ENCODE measurements at regions not wholly inside any gene's neighbourhood (a gene's known extent, or its start where the extent isn't known, plus 50 kb on each side); places are given as distances from the start of the nearest gene placed in this dataset.

GRCh38 chr9:107614765-107615164, 125.2 kb upstream of the KLF4 start:
- H3K27ac Mint-ChIP-seq (ENCODE audit: unreplicated experiment) = no peak overlapping the region
- peaks cover 11% of the 10 kb centered on the region for H3K27me3 Mint-ChIP-seq (ENCODE audit: unreplicated experiment)
- H3K4me1 Mint-ChIP-seq (ENCODE audit: unreplicated experiment) = no peaks in the 10 kb centered on the region
- TF ChIP-seq CTCF (IDR thresholded peaks at IDR 0.05) = no peak
- DNase-seq (ENCODE audit: extremely low spot score, unreplicated experiment) = no peak
- no peak overlapping the region for H3K4me3 Mint-ChIP-seq (ENCODE audit: unreplicated experiment)
- no peaks in the 10 kb centered on the region for H3K36me3 Mint-ChIP-seq (ENCODE audit: unreplicated experiment)
- H3K9me3 Mint-ChIP-seq (ENCODE audit: unreplicated experiment) = no peaks in the 10 kb centered on the region

DNA sequence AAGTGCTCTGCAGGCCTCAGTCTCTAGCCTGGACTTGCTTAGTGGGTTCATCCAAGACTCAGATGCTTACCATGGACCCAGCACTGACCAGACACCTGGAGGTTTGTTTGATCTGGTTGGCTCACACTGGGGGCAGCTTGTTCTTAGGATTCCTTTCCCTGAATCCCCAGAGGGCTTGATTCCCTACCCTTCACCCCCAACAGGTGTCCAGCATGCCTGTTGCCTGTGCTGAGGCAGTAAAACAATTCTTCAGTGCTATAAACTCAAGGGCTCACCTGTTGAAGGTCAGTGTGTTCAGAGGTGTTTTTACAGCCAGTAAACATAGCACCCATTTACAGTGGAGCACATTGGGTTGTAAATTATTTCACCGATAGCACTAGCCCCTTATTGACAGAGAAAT, 123.8 kb upstream of the KLF4 start:
- no peak overlapping the region for H3K27ac Mint-ChIP-seq (ENCODE audit: unreplicated experiment)
- H3K9me3 Mint-ChIP-seq (ENCODE audit: unreplicated experiment) = no peaks in the 10 kb centered on the region
- DNase-seq (ENCODE audit: extremely low spot score, unreplicated experiment) = no peak
- H3K4me3 Mint-ChIP-seq (ENCODE audit: unreplicated experiment) = no peak overlapping the region
- TF ChIP-seq CTCF (IDR thresholded peaks at IDR 0.05) = no peak
- H3K36me3 Mint-ChIP-seq (ENCODE audit: unreplicated experiment) = no peaks in the 10 kb centered on the region
- no peaks in the 10 kb centered on the region for H3K4me1 Mint-ChIP-seq (ENCODE audit: unreplicated experiment)
- H3K27me3 Mint-ChIP-seq (ENCODE audit: unreplicated experiment) = peaks cover 17% of the 10 kb centered on the region

DNA sequence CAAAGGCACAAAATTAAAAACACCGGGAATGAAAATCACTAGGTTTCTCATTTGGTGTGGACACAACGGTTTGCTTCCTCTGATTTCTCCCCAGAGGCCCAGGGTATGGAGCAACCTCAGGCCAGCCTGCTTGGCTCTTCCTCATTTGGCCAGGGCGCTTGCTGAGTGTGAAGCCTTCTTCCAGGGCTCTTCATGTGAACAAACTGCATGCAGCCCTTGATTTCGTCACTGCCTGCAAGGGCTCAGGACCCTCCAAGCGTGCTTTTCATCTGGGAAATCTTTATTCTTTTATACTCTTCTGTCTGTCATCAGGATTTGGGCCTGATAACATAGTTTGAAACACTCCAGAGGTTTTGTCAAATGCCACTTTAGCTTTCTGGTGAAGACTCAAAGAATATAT, 122.6 kb upstream of the KLF4 start:
- no peak for TF ChIP-seq CTCF (IDR thresholded peaks at IDR 0.05)
- DNase-seq (ENCODE audit: extremely low spot score, unreplicated experiment) = no peak
- H3K27ac Mint-ChIP-seq (ENCODE audit: unreplicated experiment) = no peak overlapping the region
- H3K4me3 Mint-ChIP-seq (ENCODE audit: unreplicated experiment) = no peak overlapping the region
- peaks cover 11% of the 10 kb centered on the region for H3K27me3 Mint-ChIP-seq (ENCODE audit: unreplicated experiment)
- H3K36me3 Mint-ChIP-seq (ENCODE audit: unreplicated experiment) = no peaks in the 10 kb centered on the region
- H3K9me3 Mint-ChIP-seq (ENCODE audit: unreplicated experiment) = no peaks in the 10 kb centered on the region
- no peaks in the 10 kb centered on the region for H3K4me1 Mint-ChIP-seq (ENCODE audit: unreplicated experiment)

DNA sequence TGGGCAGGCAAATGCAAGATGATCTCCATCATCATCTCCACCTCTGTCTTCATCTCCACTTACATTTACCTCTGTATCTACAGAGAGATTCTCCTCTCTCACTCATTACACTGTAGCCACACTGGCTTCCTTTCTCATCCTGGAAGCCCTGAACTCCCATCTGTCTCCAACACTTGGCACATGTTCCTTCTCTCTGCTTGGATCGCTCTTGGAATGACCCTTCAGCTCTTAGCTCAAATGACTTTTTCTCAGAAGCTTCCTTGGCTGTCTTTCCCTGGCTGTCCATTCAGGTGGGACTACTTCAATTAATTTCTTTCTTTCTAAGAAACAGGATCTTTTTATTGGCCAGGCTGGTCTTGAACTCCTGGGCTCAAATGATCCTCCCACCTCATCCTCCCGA, 120.0 kb upstream of the KLF4 start:
- Mint-ChIP-seq H3K4me3 (ENCODE audit: unreplicated experiment) (no peak overlapping the region), H3K36me3 (ENCODE audit: unreplicated experiment) (no peaks in the 10 kb centered on the region), H3K9me3 (ENCODE audit: unreplicated experiment) (no peaks in the 10 kb centered on the region), H3K27me3 (ENCODE audit: unreplicated experiment) (peaks cover 10% of the 10 kb centered on the region), H3K27ac (ENCODE audit: unreplicated experiment) (no peak overlapping the region), H3K4me1 (ENCODE audit: unreplicated experiment) (no peaks in the 10 kb centered on the region)
- no peak for DNase-seq (ENCODE audit: extremely low spot score, unreplicated experiment)
- TF ChIP-seq CTCF (IDR thresholded peaks at IDR 0.05) = no peak

DNA sequence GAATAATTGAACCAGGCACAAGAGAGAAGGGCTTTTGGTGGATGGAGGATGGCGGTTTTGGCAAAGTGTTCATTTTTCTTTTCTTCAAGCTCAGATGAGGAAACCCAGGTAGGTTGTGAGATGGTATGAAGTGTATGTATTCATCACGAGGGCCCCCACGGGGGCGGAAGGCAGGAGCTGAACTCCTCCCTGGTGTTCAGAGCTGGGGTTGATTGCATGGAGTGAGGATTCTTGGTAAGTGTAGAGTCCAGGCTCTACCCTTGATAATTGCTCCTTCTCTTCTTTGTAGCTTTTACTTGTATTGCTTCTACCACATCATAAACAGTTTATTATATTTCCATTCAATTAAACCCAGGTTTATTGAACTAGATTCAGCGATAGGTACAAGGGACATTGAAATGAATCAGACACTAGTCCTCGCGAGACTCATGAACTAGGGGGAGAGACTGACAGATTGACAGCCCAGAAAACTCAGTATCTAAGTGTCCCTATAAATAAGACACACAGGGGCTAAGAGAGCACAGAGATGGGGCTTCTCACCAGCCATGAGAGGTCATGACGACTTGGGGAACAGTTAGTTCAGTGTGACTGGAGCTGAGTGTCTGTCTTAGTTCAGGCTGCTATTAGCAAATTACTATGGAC, 116.7 kb upstream of the KLF4 start:
- Mint-ChIP-seq H3K9me3 (ENCODE audit: unreplicated experiment) (no peaks in the 10 kb centered on the region), H3K27ac (ENCODE audit: unreplicated experiment) (no peak overlapping the region), H3K27me3 (ENCODE audit: unreplicated experiment) (peaks cover 10% of the 10 kb centered on the region), H3K4me3 (ENCODE audit: unreplicated experiment) (no peak overlapping the region), H3K4me1 (ENCODE audit: unreplicated experiment) (peaks cover 1% of the 10 kb centered on the region), H3K36me3 (ENCODE audit: unreplicated experiment) (no peaks in the 10 kb centered on the region)
- DNase-seq (ENCODE audit: extremely low spot score, unreplicated experiment) = no peak
- no peak for TF ChIP-seq CTCF (IDR thresholded peaks at IDR 0.05)

Data from osteocyte (in vitro differentiated cells).